ENCODE measurements at regions not wholly inside any gene's neighbourhood (a gene's known extent, or its start where the extent isn't known, plus 50 kb on each side); places are given as distances from the start of the nearest gene placed in this dataset.

DNA sequence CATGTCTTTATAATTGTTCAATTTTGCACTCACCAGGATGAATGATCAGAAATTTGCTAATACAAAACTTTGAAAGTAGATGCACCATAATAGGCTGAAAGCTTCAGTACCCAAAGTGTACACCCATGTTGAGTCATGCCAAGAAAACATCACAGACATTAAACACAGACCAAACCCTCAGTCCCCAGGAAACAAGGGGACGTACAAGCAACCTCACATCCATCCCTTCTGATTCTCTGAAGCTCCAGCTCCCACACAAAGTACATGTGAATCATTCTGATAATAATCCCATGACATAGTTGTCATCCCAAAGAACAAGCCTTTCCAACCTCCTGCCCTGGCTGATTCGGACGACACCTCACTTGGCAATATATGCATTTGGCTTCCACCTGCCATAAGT is 183.8 kb downstream of the SNX19 start:
- TF ChIP-seq POLR2AphosphoS5 (IDR thresholded peaks at IDR 0.05; ENCODE audit: borderline replicate concordance, low read depth, low read length) (no peak), EZH2 (IDR thresholded peaks at IDR 0.05) (no peak)
